RPMI8226 (cell line): ENCODE measurements at regions not wholly inside any gene's neighbourhood (a gene's known extent, or its start where the extent isn't known, plus 50 kb on each side); places are given as distances from the start of the nearest gene placed in this dataset.
"Not testable (repeated sequence)": the region's sequence is repeated elsewhere in the genome, so short reads cannot be mapped to it uniquely, and the experiment has no call there.

ENCODE experiments used
- DNase-seq: peaks from one replicate; pipeline ENCODE4 v3.0.0-alpha.2; 2015

DNA sequence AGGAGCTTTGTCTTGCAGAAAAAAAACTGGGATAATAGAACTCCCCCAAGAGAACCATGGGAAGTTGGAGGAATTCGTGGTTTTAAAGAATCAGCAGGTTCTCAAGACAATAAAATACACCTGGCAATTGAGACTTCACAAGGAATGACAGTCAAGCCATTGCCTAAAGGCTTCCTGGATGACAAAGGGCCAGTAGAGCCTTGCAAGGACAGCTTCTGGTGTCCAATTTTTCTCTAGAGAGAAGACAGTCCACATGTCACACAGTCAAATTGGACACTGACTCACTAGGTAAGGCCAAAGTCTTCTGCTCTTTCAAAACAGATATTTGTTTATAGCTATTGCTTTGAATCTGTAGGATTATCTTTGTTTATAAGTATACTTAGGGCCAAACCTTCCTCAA is 80.3 kb upstream of the BMP5 start:
- no peak for DNase-seq

- DNase-seq, result no peak
Observed at GRCh38 chr6:55954436-55954835, 79.0 kb upstream of the BMP5 start.

DNA sequence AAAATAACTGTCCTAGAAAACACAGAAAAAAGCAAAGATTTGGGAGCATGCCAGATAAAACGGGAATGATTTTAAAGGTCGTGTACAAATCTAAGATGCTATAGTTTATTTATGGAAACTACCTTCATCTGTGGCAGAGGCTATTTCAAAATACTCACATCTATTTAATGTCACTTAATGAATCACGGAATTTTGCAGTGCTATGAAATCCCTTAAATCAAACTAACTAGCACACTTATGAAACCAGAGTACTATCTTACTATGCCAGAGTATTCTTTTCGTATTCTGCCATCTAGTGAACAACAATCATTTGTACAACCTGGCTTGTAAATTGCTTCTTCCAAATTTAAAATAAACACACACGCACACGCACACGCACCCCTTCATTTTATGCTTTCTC is 77.9 kb upstream of the BMP5 start:
- DNase-seq, result no peak

DNA sequence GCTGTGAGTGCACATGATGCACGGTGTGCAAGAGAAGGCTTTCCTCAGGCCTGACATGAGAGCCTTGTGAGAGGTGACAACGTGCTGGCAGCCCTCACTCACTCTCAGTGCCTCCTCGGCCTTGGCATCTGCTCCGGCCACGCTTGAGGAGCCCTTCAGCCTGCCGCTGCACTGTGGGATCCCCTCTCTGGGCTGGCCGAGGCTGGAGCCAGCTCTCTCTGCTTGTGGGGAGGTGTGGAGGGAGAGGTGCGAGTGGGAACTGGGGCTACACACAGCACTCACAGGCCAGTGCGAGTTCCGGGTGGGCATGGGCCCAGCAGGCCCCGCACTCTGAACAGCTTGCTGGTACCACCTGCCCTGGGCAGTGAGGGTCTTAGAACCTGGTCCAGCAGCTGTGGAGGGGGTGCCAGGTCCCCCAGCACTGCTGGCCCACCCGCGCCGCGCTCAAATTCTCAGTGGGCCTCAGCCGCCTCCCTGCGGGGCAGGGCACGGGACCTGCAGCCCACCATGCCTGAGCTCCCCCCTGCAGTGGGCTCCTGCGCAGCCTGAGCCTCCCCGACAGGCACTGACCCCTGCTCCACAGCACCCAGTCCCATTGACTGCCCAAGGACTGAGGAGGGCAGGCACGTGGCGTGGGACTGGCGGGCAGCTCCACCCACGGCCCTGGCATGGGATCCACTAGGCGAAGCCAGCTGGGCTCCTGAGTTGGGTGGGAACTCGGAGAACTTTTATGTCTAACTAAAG is 74.9 kb upstream of the BMP5 start:
- no peak for DNase-seq

DNA sequence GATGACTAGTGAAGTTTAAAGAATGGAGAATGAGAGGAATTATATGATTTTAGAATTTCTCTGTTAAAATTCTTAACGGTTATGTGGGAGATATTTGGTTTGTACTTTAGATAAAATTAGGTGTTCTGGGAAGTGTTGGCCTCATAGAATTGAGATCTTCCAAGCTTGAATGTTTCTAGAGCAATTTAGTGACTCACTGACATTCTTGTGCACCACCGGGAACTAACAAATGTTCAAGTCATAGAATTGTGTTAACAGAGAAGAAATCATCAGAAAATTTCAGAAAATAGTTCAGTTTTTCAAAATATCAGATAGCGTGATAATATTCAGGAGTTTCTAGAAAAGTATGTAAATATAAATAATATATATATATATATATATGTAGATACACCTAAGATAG is 67.9 kb upstream of the BMP5 start:
- no peak for DNase-seq

GRCh38 chr6:55941702-55942101 is 66.3 kb upstream of the BMP5 start:
- DNase-seq, result no peak

DNA sequence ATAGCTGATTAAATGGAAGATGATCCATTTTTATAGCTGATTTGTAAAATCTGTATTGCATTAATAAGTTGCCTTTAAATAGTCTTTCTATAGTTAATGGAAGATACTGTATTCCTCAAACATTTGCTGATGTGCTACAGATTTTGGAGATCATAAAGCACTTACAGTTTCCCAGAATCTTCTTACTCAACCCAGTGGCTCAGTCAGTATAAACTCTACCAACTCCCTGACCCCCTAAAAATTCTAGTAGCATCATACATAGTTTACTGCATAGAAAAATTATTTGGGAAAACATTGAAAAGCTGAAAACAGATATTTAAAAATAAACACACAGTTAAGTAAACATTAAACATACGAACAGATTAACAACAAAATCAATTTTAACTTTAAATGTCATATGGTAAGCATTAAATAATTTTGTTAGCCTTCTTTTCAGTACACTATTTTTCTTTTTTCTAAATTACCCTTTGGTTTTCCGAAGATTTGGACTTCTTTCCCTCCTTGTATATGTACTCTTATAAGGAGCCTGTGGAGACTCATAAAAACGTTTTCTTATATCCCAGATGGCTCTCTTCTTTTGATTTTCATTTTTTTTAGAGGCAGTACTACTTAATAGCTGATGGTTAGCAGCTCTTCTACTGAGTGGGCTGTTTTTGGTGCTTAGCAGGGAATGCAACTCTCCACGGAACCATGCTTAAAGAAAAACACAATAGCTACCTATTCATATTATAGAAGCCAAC is 62.7 kb upstream of the BMP5 start:
- DNase-seq, result no peak

DNA sequence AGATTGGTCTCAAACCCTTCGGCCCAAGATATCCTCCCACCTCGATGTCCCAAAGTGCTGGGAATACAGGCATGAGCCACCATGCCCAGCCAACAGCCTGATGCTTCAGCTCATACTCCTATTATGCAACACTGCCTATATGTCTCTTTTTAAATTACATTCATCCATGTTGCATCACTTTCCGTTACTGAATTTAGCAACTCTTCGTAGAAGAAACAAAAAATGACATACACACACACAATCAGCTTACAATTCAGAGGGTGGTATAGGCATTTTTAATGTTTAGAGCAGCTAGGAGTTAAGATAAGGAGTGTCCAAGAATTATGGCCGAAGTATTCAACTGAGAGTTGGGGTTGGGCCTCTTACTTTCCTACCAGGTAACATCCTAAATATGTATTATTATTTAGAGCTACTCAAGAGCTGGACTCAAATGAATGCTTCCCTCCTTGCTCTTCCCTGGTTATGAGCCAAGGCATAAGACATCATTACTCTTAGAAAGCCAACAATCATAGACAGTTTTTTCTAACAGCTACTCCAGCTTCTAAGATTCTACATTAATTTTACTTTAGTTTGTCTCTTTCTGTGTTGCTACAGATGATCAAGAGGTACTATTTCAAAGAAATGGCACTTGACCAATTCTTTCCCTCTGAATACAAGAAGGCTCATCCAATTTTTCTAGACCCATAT is 62.0 kb upstream of the BMP5 start:
- no peak for DNase-seq

DNA sequence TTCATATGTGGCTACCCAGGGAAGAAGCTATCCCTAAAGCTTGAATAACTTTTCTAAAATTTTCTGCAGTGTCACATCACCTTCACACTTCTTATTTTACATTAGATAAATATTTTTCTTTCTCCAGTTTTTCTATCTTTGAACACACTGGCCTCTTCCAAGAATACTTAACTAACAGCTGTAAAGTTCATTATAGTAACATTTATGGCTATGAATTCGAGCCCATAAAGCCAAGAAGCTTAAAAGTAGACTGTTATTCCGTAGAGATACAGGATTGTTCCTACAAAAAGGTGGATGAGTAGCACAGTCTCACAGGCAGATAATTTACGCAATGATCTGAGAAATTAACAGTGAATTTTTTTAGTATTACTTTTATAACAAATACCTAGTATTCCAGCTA is 55.7 kb upstream of the BMP5 start:
- no peak for DNase-seq

DNA sequence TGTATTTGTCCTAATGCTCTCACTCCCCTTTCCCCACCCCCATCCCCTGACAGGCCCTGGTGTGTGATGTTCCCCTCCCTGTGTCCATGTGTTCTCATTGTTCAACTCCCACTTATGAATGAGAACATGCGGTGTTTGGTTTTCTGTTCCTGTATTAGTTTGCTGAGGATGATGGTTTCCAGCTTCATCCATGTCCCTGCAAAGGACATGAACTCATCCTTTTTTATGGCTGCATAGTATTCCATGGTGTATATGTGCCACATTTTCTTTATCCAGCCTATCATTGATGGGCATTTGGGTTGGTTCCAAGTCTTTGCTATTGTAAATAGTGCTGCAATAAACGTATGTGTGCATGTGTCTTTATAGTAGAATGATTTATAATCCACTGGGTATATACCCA is 52.3 kb upstream of the BMP5 start:
- DNase-seq, result not testable (repeated sequence)

GRCh38 chr6:55925292-55925691 is 49.9 kb upstream of the BMP5 start:
- DNase-seq, result no peak
